Endothelial cell of umbilical vein (primary cell): ENCODE measurements at regions not wholly inside any gene's neighbourhood (a gene's known extent, or its start where the extent isn't known, plus 50 kb on each side); places are given as distances from the start of the nearest gene placed in this dataset.

Experiments used
- CTCF ChIP-seq, 2 donors: IDR thresholded peaks; 1 replicate in 1 of 2; 2 replicates in 1 of 2; pipeline ENCODE4 v1.5.1; 2011; ENCODE audit warnings: low read length in 2 of 2, mild to moderate bottlenecking in 2 of 2, moderate library complexity in 2 of 2, control low read depth in 1 of 2, inconsistent platforms in 1 of 2, low read depth in 1 of 2; ENCODE audit not compliant: insufficient read depth in 1 of 2; ENCODE audit errors: extremely low read depth in 1 of 2
- POLR2A ChIP-seq: IDR thresholded peaks from 2 replicates; pipeline ENCODE4 v1.6.1; 2012; ENCODE audit warnings: low read depth, mild to moderate bottlenecking, control low read depth, low read length

GRCh38 chr6:135779213-135779612, 72.3 kb upstream of the PDE7B start:
- TF ChIP-seq CTCF (IDR thresholded peaks at IDR 0.05; ENCODE audit: extremely low read depth in 1 of 2, insufficient read depth in 1 of 2, low read depth in 1 of 2, low read length in 2 of 2) (no peak), POLR2A (no peak)
